COR-L47 (cell line): ENCODE measurements at regions not wholly inside any gene's neighbourhood (a gene's known extent, or its start where the extent isn't known, plus 50 kb on each side); places are given as distances from the start of the nearest gene placed in this dataset.

ENCODE experiments used
- DNase-seq: peaks from one replicate; lab custom pipeline; 2025; lab: John Stamatoyannopoulos, UW

GRCh38 chr5:170159947-170160346 lies 54.2 kb downstream of the FOXI1 start:
- no peak for DNase-seq

GRCh38 chr5:170161069-170161468 lies 55.4 kb downstream of the FOXI1 start:
- DNase-seq, result no peak

- DNase-seq, result no peak
Measured at GRCh38 chr5:170162631-170163321, 57.1 kb downstream of the FOXI1 start.

- no peak for DNase-seq
Measured at GRCh38 chr5:170164087-170164486, 58.4 kb downstream of the FOXI1 start.

- DNase-seq, result no peak
Measured at GRCh38 chr5:170164921-170165320, 59.2 kb downstream of the FOXI1 start.

- DNase-seq, result no peak
Measured at GRCh38 chr5:170166101-170166500, 60.4 kb downstream of the FOXI1 start.

- no peak for DNase-seq
Measured at GRCh38 chr5:170168002-170168401, 62.3 kb downstream of the FOXI1 start.

GRCh38 chr5:170168797-170169196 lies 63.1 kb downstream of the FOXI1 start:
- no peak for DNase-seq

GRCh38 chr5:170169996-170170395 lies 62.8 kb upstream of the C5orf58 start:
- no peak for DNase-seq

GRCh38 chr5:170171811-170172210 lies 61.0 kb upstream of the C5orf58 start:
- peak; percentile 15 for DNase-seq

- DNase-seq, result no peak
Measured at GRCh38 chr5:170173227-170173626, 59.6 kb upstream of the C5orf58 start.

GRCh38 chr5:170173647-170174046 lies 59.1 kb upstream of the C5orf58 start:
- DNase-seq, result no peak

- peak; percentile 70 for DNase-seq
Measured at GRCh38 chr5:170176916-170177315, 55.9 kb upstream of the C5orf58 start.

GRCh38 chr5:170178814-170179213 lies 54.0 kb upstream of the C5orf58 start:
- DNase-seq, result no peak

GRCh38 chr5:170179626-170180025 lies 53.2 kb upstream of the C5orf58 start:
- no peak for DNase-seq

- no peak for DNase-seq
Measured at GRCh38 chr5:170181902-170182301, 50.9 kb upstream of the C5orf58 start.

GRCh38 chr5:170182491-170182890 lies 50.3 kb upstream of the C5orf58 start:
- DNase-seq, result peak; percentile 32
